ENCODE measurements at regions not wholly inside any gene's neighbourhood (a gene's known extent, or its start where the extent isn't known, plus 50 kb on each side); places are given as distances from the start of the nearest gene placed in this dataset.

- no peak for TF ChIP-seq CTCF (IDR thresholded peaks at IDR 0.05)
- H3K9me3 ChIP-seq: peaks cover 0 to 4% of the 10 kb centered on the region in 2 donors
- H3K36me3 ChIP-seq: no peaks in the 10 kb centered on the region
- intact Hi-C loops (cut with DNase I): no loop called here
- H3K4me3 ChIP-seq: no peak overlapping the region
- ATAC-seq (no peak), DNase-seq (no peak)
- H3K4me1 ChIP-seq: no peaks in the 10 kb centered on the region
- H3K27ac ChIP-seq: no peak overlapping the region
- H3K27me3 ChIP-seq: no peaks in the 10 kb centered on the region
These were observed 57.3 kb upstream of the POMP start for GRCh38 chr13:28601581-28601980.

- no peak for DNase-seq
- no peak for ATAC-seq
- H3K4me1 ChIP-seq: no peaks in the 10 kb centered on the region
- H3K4me3 ChIP-seq: no peak overlapping the region
- H3K27ac ChIP-seq: no peak overlapping the region
- TF ChIP-seq CTCF (IDR thresholded peaks at IDR 0.05): no peak
- H3K36me3 ChIP-seq: no peaks in the 10 kb centered on the region
- intact Hi-C loops (cut with DNase I): no loop called here
- H3K27me3 ChIP-seq: no peaks in the 10 kb centered on the region
- H3K9me3 ChIP-seq: peaks cover 0 to 4% of the 10 kb centered on the region in 2 donors
These were observed 61.3 kb upstream of the POMP start for GRCh38 chr13:28597641-28598040.

- ATAC-seq: no peak
- no peak overlapping the region for H3K4me3 ChIP-seq
These were observed 68.5 kb upstream of the POMP start for GRCh38 chr13:28590461-28590860.

GRCh38 chr13:28588296-28588695, 70.6 kb upstream of the POMP start:
- ATAC-seq: no peak
- Histone ChIP-seq H3K4me1 (peaks cover 0 to 16% of the 10 kb centered on the region in 2 donors), H3K36me3 (no peaks in the 10 kb centered on the region), H3K27ac (no peak overlapping the region), H3K4me3 (no peak overlapping the region), H3K27me3 (no peaks in the 10 kb centered on the region), H3K9me3 (no peaks in the 10 kb centered on the region)
- no peak for TF ChIP-seq CTCF (IDR thresholded peaks at IDR 0.05)
- no peak for DNase-seq
- intact Hi-C loops (cut with DNase I): no loop called here

More at GRCh38 chr13:28590461-28590860, 68.5 kb upstream of the POMP start:
- Histone ChIP-seq H3K36me3 (no peaks in the 10 kb centered on the region), H3K27ac (no peak overlapping the region), H3K9me3 (no peaks in the 10 kb centered on the region), H3K27me3 (no peaks in the 10 kb centered on the region), H3K4me1 (peaks cover 0 to 16% of the 10 kb centered on the region in 2 donors)
- DNase-seq: no peak
- TF ChIP-seq CTCF (IDR thresholded peaks at IDR 0.05): no peak
- intact Hi-C loops (cut with DNase I): no loop called here

- DNase-seq: no peak
- H3K9me3 ChIP-seq: no peaks in the 10 kb centered on the region
- H3K27ac ChIP-seq: no peak overlapping the region
- no peak for ATAC-seq
- H3K4me1 ChIP-seq: peaks cover 0 to 26% of the 10 kb centered on the region in 2 donors
- intact Hi-C loops (cut with DNase I): no loop called here
- no peak overlapping the region for H3K4me3 ChIP-seq
- no peak for TF ChIP-seq CTCF (IDR thresholded peaks at IDR 0.05)
- H3K36me3 ChIP-seq: no peaks in the 10 kb centered on the region
- no peaks in the 10 kb centered on the region for H3K27me3 ChIP-seq
These were observed 71.8 kb upstream of the POMP start for GRCh38 chr13:28587174-28587540.
